H9 (cell line): ENCODE measurements at regions not wholly inside any gene's neighbourhood (a gene's known extent, or its start where the extent isn't known, plus 50 kb on each side); places are given as distances from the start of the nearest gene placed in this dataset.

ENCODE experiments used
- DNase-seq: peaks from one replicate; pipeline ENCODE4 v3.0.0-alpha.2; 2017
- H2AFZ ChIP-seq: one replicate; pipeline ENCODE4 v1.6.1; 2013; ENCODE audit warnings: mild to moderate bottlenecking, low read length, control low read depth, moderate library complexity
- H2AK5ac ChIP-seq: 2 replicates; pipeline ENCODE4 v1.6.1; 2013; ENCODE audit warnings: low read length, control low read depth, mixed read lengths; ENCODE audit not compliant: insufficient read length
- H2BK120ac ChIP-seq: one replicate; pipeline ENCODE4 v1.6.1; 2013; ENCODE audit warnings: low read depth, mild to moderate bottlenecking, low read length, control low read depth, inconsistent platforms; ENCODE audit not compliant: poor library complexity, severe bottlenecking
- H2BK12ac ChIP-seq: 2 replicates; pipeline ENCODE4 v1.6.1; 2013; ENCODE audit warnings: low read length, control low read depth, mixed read lengths, low read depth; ENCODE audit not compliant: insufficient read length
- H2BK15ac ChIP-seq: 2 replicates; pipeline ENCODE4 v1.6.1; 2013; ENCODE audit warnings: low read depth, low read length, control low read depth
- H2BK20ac ChIP-seq: one replicate; pipeline ENCODE4 v1.6.1; 2013; ENCODE audit warnings: low read depth, mild to moderate bottlenecking, low read length, control low read depth, inconsistent platforms; ENCODE audit not compliant: poor library complexity, severe bottlenecking
- H2BK5ac ChIP-seq: 2 replicates; pipeline ENCODE4 v1.6.1; 2013; ENCODE audit warnings: low read length, control low read depth, mixed read lengths; ENCODE audit not compliant: insufficient read length
- H3K14ac ChIP-seq: 2 replicates; pipeline ENCODE4 v1.6.1; 2013; ENCODE audit warnings: low read length, control low read depth; ENCODE audit not compliant: insufficient read depth
- H3K18ac ChIP-seq: 2 replicates; pipeline ENCODE4 v1.6.1; 2013; ENCODE audit warnings: low read depth, mild to moderate bottlenecking, mixed read lengths, low read length, control low read depth; ENCODE audit not compliant: insufficient read length
- H3K23ac ChIP-seq: 2 replicates; pipeline ENCODE4 v1.6.1; 2013; ENCODE audit warnings: low read length, control low read depth, mixed read lengths, low read depth; ENCODE audit not compliant: insufficient read length
- H3K23me2 ChIP-seq: 2 replicates; pipeline ENCODE4 v1.6.1; 2013; ENCODE audit warnings: low read depth, mild to moderate bottlenecking, mixed read lengths, low read length, control low read depth; ENCODE audit not compliant: insufficient read length, poor library complexity, severe bottlenecking
- H3K27ac ChIP-seq: 2 replicates; pipeline ENCODE4 v1.5.1; 2013; ENCODE audit warnings: low read length, control low read depth, mixed read lengths, low read depth; ENCODE audit not compliant: insufficient read length
- H3K27me3 ChIP-seq: 2 replicates; pipeline ENCODE4 v1.6.1; 2013; ENCODE audit warnings: low read length, control low read depth, inconsistent platforms; ENCODE audit not compliant: insufficient read depth
- H3K4ac ChIP-seq: 2 replicates; pipeline ENCODE4 v1.6.1; 2013; ENCODE audit warnings: low read depth, mild to moderate bottlenecking, control low read depth, inconsistent platforms, low read length, moderate library complexity
- H3K4me1 ChIP-seq: 2 replicates; pipeline ENCODE4 v1.6.1; 2013; ENCODE audit warnings: low read length, control low read depth, inconsistent platforms; ENCODE audit not compliant: insufficient read depth
- H3K4me2 ChIP-seq: 2 replicates; pipeline ENCODE4 v1.6.1; 2013; ENCODE audit warnings: low read length, control low read depth, mixed read lengths; ENCODE audit not compliant: insufficient read length, insufficient read depth
- H3K56ac ChIP-seq: 2 replicates; pipeline ENCODE4 v1.6.1; 2013; ENCODE audit warnings: low read depth, mild to moderate bottlenecking, mixed read lengths, low read length, control low read depth; ENCODE audit not compliant: insufficient read length
- H3K79me1 ChIP-seq: 2 replicates; pipeline ENCODE4 v1.6.1; 2013; ENCODE audit warnings: low read depth, mild to moderate bottlenecking, moderate library complexity, low read length, control low read depth, inconsistent platforms; ENCODE audit not compliant: insufficient read depth, poor library complexity, severe bottlenecking
- H3K79me2 ChIP-seq: 2 replicates; pipeline ENCODE4 v1.6.1; 2013; ENCODE audit warnings: low read length, control low read depth, inconsistent platforms; ENCODE audit not compliant: insufficient read depth
- H3K9ac ChIP-seq: 2 replicates; pipeline ENCODE4 v1.6.1; 2013; ENCODE audit warnings: low read length, control low read depth, mixed read lengths; ENCODE audit not compliant: insufficient read length; ENCODE audit errors: extremely low read depth
- H3K9me3 ChIP-seq: one replicate; pipeline ENCODE4 v1.6.1; 2013; ENCODE audit warnings: low read depth, low read length, inconsistent platforms; ENCODE audit not compliant: control insufficient read depth
- H3T11ph ChIP-seq: one replicate; pipeline ENCODE4 v1.6.1; 2013; ENCODE audit warnings: mild to moderate bottlenecking, low read length, control low read depth, inconsistent platforms
- H4K20me1 ChIP-seq: one replicate; pipeline ENCODE4 v1.6.1; 2013; ENCODE audit not compliant: control insufficient read depth, insufficient read length, insufficient read depth
- H4K5ac ChIP-seq: 2 replicates; pipeline ENCODE4 v1.6.1; 2013; ENCODE audit warnings: low read depth, mild to moderate bottlenecking, mixed read lengths, low read length, control low read depth; ENCODE audit not compliant: insufficient read length
- H4K8ac ChIP-seq: replicated peaks from 2 replicates; pipeline ENCODE4 v1.6.1; 2013; ENCODE audit warnings: low read length, control low read depth, mixed read lengths, low read depth; ENCODE audit not compliant: insufficient read length
- H4K91ac ChIP-seq: 2 replicates; pipeline ENCODE4 v1.6.1; 2013; ENCODE audit warnings: low read depth, mild to moderate bottlenecking, moderate library complexity, mixed read lengths, low read length, control low read depth; ENCODE audit not compliant: insufficient read length
- H3K27ac Mint-ChIP-seq, 3 experiments: 2 replicates in 2 of 3; 3 replicates in 1 of 3; pipeline ENCODE4 v1.8.0; 2020 to 2021; ENCODE audit warnings: mixed read lengths in 3 of 3, mild to moderate bottlenecking in 1 of 3, moderate library complexity in 1 of 3
- H3K27me3 Mint-ChIP-seq: 2 replicates; pipeline ENCODE4 v1.8.0; 2021; ENCODE audit warnings: low read depth, mild to moderate bottlenecking, moderate library complexity, mixed read lengths
- H3K36me3 Mint-ChIP-seq, 3 experiments: 2 replicates in 2 of 3; 3 replicates in 1 of 3; pipeline ENCODE4 v1.8.0; 2020 to 2021; ENCODE audit warnings: low read depth in 3 of 3, mixed read lengths in 3 of 3; ENCODE audit not compliant: insufficient read depth in 1 of 3
- H3K4me1 Mint-ChIP-seq, 2 experiments: 2 replicates each; pipeline ENCODE4 v1.8.0; 2020; ENCODE audit warnings: mixed read lengths in 2 of 2
- H3K4me3 Mint-ChIP-seq, 2 experiments: 2 replicates in 1 of 2; 3 replicates in 1 of 2; pipeline ENCODE4 v1.8.0; 2020 to 2021; ENCODE audit warnings: mild to moderate bottlenecking in 2 of 2, mixed read lengths in 2 of 2, moderate library complexity in 1 of 2
- H3K9me3 Mint-ChIP-seq, 2 experiments: 2 replicates in 1 of 2; 3 replicates in 1 of 2; pipeline ENCODE4 v1.8.0; 2020; ENCODE audit warnings: mild to moderate bottlenecking in 2 of 2, mixed read lengths in 2 of 2, moderate library complexity in 1 of 2
- CTCF ChIP-seq: fragments of 200-600 bp; sonication (generic); conservative IDR thresholded peaks from 3 replicates; pipeline ENCODE4 v1.8.0; 2021; ENCODE audit warnings: antibody characterized with exemption, mild to moderate bottlenecking
- WGBS: extraction: QIAGEN DNeasy Blood & Tissue Kit; methylation state at CpG from one replicate; pipeline ENCODE4 v1.1.7; 2013; ENCODE audit warnings: missing lambda C conversion rate, low lambda C conversion rate, mixed read lengths; ENCODE audit not compliant: insufficient read length; ENCODE audit errors: extremely low coverage; 5-methylcytosine and 5-hydroxymethylcytosine counted together

- H2AFZ ChIP-seq = no peak overlapping the region
- Mint-ChIP-seq H3K4me1 (peaks cover 18 to 32% of the 10 kb centered on the region in 2 experiments), H3K9me3 (no peaks in the 10 kb centered on the region), H3K36me3 (no peaks in the 10 kb centered on the region), H3K27me3 (no peaks in the 10 kb centered on the region), H3K27ac (no peak overlapping the region), H3K4me3 (no peak overlapping the region)
- H3K79me2 ChIP-seq = no peaks in the 10 kb centered on the region
- no peaks in the 10 kb centered on the region for H3K23me2 ChIP-seq
- no peak overlapping the region for H3T11ph ChIP-seq
- H3K9me3 ChIP-seq = no peaks in the 10 kb centered on the region
- no peak overlapping the region for H3K56ac ChIP-seq
- no peak overlapping the region for H2BK5ac ChIP-seq
- H4K5ac ChIP-seq = no peak overlapping the region
- H3K18ac ChIP-seq = no peak overlapping the region
- H4K91ac ChIP-seq = no peak overlapping the region
- peaks cover 11% of the 10 kb centered on the region; the same call in 1 of the 2 replicates for H3K4me1 ChIP-seq
- DNase-seq = no peak
- no peak overlapping the region for H2BK20ac ChIP-seq
- no peak overlapping the region for H2BK120ac ChIP-seq
- no peak overlapping the region for H3K23ac ChIP-seq
- no CpG with 5 or more reads among the region's 3 CpGs for WGBS
- no peaks in the 10 kb centered on the region for H4K20me1 ChIP-seq
- no peak overlapping the region for H3K4ac ChIP-seq
- no peak for TF ChIP-seq CTCF
- H3K27ac ChIP-seq = no peak overlapping the region
- no peaks in the 10 kb centered on the region for H3K27me3 ChIP-seq
- H2AK5ac ChIP-seq = no peak overlapping the region
- no peak overlapping the region for H2BK12ac ChIP-seq
- H4K8ac ChIP-seq = no peak overlapping the region
- no peak overlapping the region for H3K9ac ChIP-seq
- H3K14ac ChIP-seq = no peak overlapping the region
- no peaks in the 10 kb centered on the region for H3K79me1 ChIP-seq
- no peak overlapping the region for H2BK15ac ChIP-seq
- H3K4me2 ChIP-seq = no peak overlapping the region
Measured at GRCh38 chr9:89999176-89999533, 394.3 kb downstream of the GADD45G start.
